RWPE1 (cell line): ENCODE measurements at regions not wholly inside any gene's neighbourhood (a gene's known extent, or its start where the extent isn't known, plus 50 kb on each side); places are given as distances from the start of the nearest gene placed in this dataset.

ENCODE experiments used
- CTCF ChIA-PET: fragments of 350-600 bp; sonication (Branson Sonifier 250); formaldehyde crosslinking; extraction: SDS; loops from one replicate; lab custom pipeline; 2021; lab: Yijun Ruan, JAX
- POLR2A ChIA-PET: fragments of 400-600 bp; formaldehyde crosslinking; extraction: SDS; loops from one replicate; lab custom pipeline; 2020; ENCODE audit warnings: antibody characterized with exemption; ENCODE audit not compliant: low non-redundant PET; lab: Yijun Ruan, JAX
- DNase-seq: peaks from one replicate; pipeline ENCODE4 v3.0.0; 2012; ENCODE audit warnings: low spot score
- H3K27ac ChIP-seq: fragments of 450-650 bp; 2 replicates; pipeline ENCODE4 v1.5.1; 2017
- TF ChIP-seq, protein P1 (sequence below): fragments of 450-650 bp; conservative IDR thresholded peaks from 2 replicates; pipeline ENCODE4 v1.5.1; 2017; ENCODE audit warnings: low read depth, mild to moderate bottlenecking

DNA sequence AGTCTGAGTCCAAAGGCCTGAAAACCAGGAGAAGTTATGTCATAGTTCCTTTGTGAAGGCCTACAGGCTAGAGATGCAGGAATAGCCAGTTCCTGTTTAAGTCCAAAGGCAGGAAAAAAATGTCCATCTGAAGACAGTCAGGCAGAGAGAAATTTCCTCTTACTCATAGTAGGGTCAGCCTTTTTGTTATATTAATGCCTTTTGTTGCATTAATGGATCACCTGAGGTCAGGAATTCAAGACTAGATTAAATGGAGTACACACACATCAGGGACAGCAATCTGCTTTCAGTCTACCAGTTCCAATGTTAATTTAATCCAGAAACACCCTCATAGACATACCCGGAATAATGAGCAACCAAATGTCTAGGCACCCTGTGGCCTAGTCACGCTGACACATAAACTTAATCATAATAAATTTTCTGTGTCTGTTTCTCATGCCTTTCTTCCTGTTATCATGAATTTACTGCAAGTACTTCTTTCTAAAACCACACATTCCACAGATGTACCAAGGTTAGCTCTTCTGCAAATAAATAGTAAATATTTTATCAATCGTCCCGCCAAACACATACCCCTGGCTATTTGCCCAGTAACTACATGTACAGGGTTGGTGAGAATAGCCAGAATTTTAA lies 703.9 kb downstream of the EFNA5 start:
- ChIA-PET POLR2A (no interaction called here), CTCF (no interaction called here)
- TF ChIP-seq, protein P1, sequence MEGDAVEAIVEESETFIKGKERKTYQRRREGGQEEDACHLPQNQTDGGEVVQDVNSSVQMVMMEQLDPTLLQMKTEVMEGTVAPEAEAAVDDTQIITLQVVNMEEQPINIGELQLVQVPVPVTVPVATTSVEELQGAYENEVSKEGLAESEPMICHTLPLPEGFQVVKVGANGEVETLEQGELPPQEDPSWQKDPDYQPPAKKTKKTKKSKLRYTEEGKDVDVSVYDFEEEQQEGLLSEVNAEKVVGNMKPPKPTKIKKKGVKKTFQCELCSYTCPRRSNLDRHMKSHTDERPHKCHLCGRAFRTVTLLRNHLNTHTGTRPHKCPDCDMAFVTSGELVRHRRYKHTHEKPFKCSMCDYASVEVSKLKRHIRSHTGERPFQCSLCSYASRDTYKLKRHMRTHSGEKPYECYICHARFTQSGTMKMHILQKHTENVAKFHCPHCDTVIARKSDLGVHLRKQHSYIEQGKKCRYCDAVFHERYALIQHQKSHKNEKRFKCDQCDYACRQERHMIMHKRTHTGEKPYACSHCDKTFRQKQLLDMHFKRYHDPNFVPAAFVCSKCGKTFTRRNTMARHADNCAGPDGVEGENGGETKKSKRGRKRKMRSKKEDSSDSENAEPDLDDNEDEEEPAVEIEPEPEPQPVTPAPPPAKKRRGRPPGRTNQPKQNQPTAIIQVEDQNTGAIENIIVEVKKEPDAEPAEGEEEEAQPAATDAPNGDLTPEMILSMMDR: no peak

GRCh38 chr5:106964132-106964531 lies 706.6 kb downstream of the EFNA5 start:
- TF ChIP-seq, protein P1: no peak
- H3K27ac ChIP-seq: no peak overlapping the region
- peak; percentile 33 for DNase-seq
- ChIA-PET CTCF (no interaction called here), POLR2A (no interaction called here)

More for the DNA sequence above, 703.9 kb downstream of the EFNA5 start:
- no peak overlapping the region for H3K27ac ChIP-seq
- no peak for DNase-seq

DNA sequence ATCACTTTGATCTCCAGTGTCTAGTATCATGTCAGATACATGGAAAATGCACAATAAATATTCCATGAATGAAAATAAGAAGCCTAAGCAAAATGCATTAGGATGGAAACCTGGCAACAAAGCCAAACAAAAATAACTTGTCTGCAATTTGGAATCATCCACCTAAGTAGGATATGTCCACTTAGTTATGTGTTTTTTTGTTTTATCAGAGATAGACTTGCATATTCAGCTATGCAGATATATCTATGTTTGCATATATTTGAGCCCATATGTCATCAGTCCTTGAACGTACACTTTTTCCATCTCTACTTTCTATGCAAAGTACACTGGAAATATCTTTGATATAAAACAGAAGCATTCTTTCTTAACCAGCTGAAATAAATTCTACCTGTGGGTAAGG lies 707.1 kb downstream of the EFNA5 start:
- DNase-seq: no peak
- POLR2A ChIA-PET: no interaction called here
- TF ChIP-seq, protein P1: no peak
- H3K27ac ChIP-seq: no peak overlapping the region
- CTCF ChIA-PET: no interaction called here

DNA sequence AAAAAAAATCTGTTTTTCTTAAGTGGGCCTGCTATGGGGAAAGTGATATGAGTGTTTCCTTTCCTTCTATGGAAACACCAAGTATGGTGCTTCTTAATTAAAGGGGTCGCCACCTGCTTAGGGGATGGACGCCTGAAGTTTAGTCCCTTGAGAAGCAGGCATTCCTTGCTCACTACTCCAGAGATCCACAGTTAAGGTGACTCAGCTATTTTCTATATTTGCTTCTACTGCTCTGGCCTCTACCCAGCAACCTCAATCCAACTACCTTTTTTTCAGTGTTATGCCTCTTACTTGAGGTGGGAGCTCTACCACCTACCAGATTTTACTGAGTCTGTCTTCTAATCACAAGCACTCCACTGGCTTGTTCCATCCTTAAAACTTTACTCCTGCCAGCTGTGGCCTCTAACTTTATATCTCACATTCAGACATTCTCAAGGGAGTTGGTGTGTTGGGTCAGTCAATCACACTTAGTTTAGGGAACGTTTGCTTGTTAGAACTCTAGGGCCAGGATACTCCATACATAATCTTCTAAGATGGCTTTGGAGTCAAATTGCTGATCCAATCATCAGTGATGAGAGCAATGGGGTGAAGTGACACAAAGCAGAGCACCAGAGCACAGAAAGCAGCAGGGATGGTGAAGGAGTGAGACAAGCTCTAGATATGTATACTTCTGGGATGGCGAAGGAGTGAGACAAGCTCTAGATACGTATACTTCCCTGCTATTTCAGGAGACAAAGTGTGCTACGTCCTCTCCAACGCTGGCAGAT lies 708.1 kb downstream of the EFNA5 start:
- TF ChIP-seq, protein P1: no peak
- DNase-seq: no peak
- no peak overlapping the region for H3K27ac ChIP-seq
- ChIA-PET CTCF (no interaction called here), POLR2A (no interaction called here)

- POLR2A ChIA-PET: interaction anchor here (1.2 kb wide), 1 partner anchor 502 kb away, joined by 4 read pairs; no protein-coding TSS in a partner anchor
- TF ChIP-seq, protein P1: no peak
- CTCF ChIA-PET: interaction anchor here (0.5 kb wide), 1 partner anchor 809 kb away, joined by 3 read pairs; no protein-coding TSS in a partner anchor
- H3K27ac ChIP-seq: no peak overlapping the region
- peak; percentile 37 for DNase-seq
Observed at GRCh38 chr5:106959387-106959786, 711.4 kb downstream of the EFNA5 start.

GRCh38 chr5:106957336-106957735 lies 713.4 kb downstream of the EFNA5 start:
- no peak for DNase-seq
- TF ChIP-seq, protein P1: no peak
- POLR2A ChIA-PET: no interaction called here
- H3K27ac ChIP-seq: no peak overlapping the region
- CTCF ChIA-PET: interaction anchor here (0.7 kb wide), 1 partner anchor 1593 kb away, joined by 7 read pairs; no protein-coding TSS in a partner anchor
